Ishikawa (cell line): ENCODE measurements at regions not wholly inside any gene's neighbourhood (a gene's known extent, or its start where the extent isn't known, plus 50 kb on each side); places are given as distances from the start of the nearest gene placed in this dataset.

ENCODE experiments used
- CEBPB ChIP-seq: IDR thresholded peaks from 2 replicates; pipeline ENCODE4 v1.6.1; 2012
- CREB1 ChIP-seq: IDR thresholded peaks from 2 replicates; pipeline ENCODE4 v1.6.1; 2012; ENCODE audit warnings: low read depth
- EGR1 ChIP-seq: IDR thresholded peaks from 2 replicates; pipeline ENCODE4 v1.6.1; 2012
- EP300 ChIP-seq: IDR thresholded peaks from 2 replicates; pipeline ENCODE4 v1.6.1; 2012; ENCODE audit warnings: borderline replicate concordance
- FOXM1 ChIP-seq: IDR thresholded peaks from 2 replicates; pipeline ENCODE4 v1.6.1; 2012; ENCODE audit warnings: low read depth, borderline replicate concordance
- NFIC ChIP-seq: IDR thresholded peaks from 2 replicates; pipeline ENCODE4 v1.6.1; 2012
- RAD21 ChIP-seq: IDR thresholded peaks from 2 replicates; pipeline ENCODE4 v1.6.1; 2012; ENCODE audit warnings: low read depth
- TAF1 ChIP-seq: IDR thresholded peaks from 2 replicates; pipeline ENCODE4 v1.6.1; 2012; ENCODE audit warnings: low read depth, mild to moderate bottlenecking
- TCF12 ChIP-seq: IDR thresholded peaks from 2 replicates; pipeline ENCODE4 v1.6.1; 2012; ENCODE audit warnings: low read depth
- TEAD4 ChIP-seq: IDR thresholded peaks from 2 replicates; pipeline ENCODE4 v1.6.1; 2012
- USF1 ChIP-seq: IDR thresholded peaks from 2 replicates; pipeline ENCODE4 v1.6.1; 2012
- YY1 ChIP-seq: IDR thresholded peaks from 2 replicates; pipeline ENCODE4 v1.6.1; 2012; ENCODE audit warnings: low read depth
- ZBTB7A ChIP-seq: IDR thresholded peaks from 2 replicates; pipeline ENCODE4 v1.6.1; 2012; ENCODE audit warnings: low read depth
- TF ChIP-seq, protein P1 (sequence below): IDR thresholded peaks from 2 replicates; pipeline ENCODE4 v1.6.1; 2012; ENCODE audit warnings: low read depth, mild to moderate bottlenecking
- TF ChIP-seq, protein P2 (sequence below): IDR thresholded peaks from 2 replicates; pipeline ENCODE4 v1.6.1; 2012

GRCh38 chr2:77866661-77867060, 344.5 kb upstream of the LRRTM4 start:
- no peak for TF ChIP-seq FOXM1
- TF ChIP-seq, protein P1, sequence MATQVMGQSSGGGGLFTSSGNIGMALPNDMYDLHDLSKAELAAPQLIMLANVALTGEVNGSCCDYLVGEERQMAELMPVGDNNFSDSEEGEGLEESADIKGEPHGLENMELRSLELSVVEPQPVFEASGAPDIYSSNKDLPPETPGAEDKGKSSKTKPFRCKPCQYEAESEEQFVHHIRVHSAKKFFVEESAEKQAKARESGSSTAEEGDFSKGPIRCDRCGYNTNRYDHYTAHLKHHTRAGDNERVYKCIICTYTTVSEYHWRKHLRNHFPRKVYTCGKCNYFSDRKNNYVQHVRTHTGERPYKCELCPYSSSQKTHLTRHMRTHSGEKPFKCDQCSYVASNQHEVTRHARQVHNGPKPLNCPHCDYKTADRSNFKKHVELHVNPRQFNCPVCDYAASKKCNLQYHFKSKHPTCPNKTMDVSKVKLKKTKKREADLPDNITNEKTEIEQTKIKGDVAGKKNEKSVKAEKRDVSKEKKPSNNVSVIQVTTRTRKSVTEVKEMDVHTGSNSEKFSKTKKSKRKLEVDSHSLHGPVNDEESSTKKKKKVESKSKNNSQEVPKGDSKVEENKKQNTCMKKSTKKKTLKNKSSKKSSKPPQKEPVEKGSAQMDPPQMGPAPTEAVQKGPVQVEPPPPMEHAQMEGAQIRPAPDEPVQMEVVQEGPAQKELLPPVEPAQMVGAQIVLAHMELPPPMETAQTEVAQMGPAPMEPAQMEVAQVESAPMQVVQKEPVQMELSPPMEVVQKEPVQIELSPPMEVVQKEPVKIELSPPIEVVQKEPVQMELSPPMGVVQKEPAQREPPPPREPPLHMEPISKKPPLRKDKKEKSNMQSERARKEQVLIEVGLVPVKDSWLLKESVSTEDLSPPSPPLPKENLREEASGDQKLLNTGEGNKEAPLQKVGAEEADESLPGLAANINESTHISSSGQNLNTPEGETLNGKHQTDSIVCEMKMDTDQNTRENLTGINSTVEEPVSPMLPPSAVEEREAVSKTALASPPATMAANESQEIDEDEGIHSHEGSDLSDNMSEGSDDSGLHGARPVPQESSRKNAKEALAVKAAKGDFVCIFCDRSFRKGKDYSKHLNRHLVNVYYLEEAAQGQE, result no peak
- no peak for TF ChIP-seq TCF12
- TF ChIP-seq RAD21, result no peak
- TF ChIP-seq ZBTB7A, result no peak
- no peak for TF ChIP-seq YY1
- no peak for TF ChIP-seq CREB1
- TF ChIP-seq EP300, result no peak
- TF ChIP-seq USF1, result no peak
- no peak for TF ChIP-seq TEAD4
- no peak for TF ChIP-seq EGR1
- TF ChIP-seq, protein P2, sequence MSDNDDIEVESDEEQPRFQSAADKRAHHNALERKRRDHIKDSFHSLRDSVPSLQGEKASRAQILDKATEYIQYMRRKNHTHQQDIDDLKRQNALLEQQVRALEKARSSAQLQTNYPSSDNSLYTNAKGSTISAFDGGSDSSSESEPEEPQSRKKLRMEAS, result no peak

DNA sequence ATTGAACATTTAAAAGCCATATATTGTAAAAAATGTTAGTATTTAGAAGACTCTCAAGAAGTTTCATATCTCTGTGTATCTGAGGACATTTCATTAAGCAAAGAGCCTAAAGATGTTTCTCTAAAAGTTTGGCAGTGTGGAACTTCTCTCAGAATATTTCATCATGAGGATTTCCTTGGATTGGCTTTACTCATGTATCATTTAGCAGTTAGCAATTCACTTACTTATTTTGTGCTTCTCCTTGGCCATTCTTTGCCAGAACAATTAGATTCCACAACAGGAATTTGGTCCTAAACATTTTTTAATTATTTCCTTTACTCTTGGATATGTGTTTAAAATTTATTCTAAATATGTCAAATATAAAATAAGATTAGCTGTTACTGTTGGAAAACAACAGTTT, 345.0 kb upstream of the LRRTM4 start:
- no peak for TF ChIP-seq USF1
- TF ChIP-seq RAD21, result no peak
- TF ChIP-seq EGR1, result no peak

- no peak for TF ChIP-seq TAF1
- TF ChIP-seq USF1, result no peak
- TF ChIP-seq TEAD4, result no peak
- TF ChIP-seq, protein P1, result no peak
- TF ChIP-seq RAD21, result no peak
- TF ChIP-seq EGR1, result no peak
These were observed 351.3 kb upstream of the LRRTM4 start for GRCh38 chr2:77873506-77873905.

- TF ChIP-seq EP300, result no peak
- TF ChIP-seq, protein P1, result no peak
- no peak for TF ChIP-seq CEBPB
- TF ChIP-seq ZBTB7A, result no peak
- no peak for TF ChIP-seq TEAD4
- TF ChIP-seq FOXM1, result no peak
These were observed 388.0 kb upstream of the LRRTM4 start for GRCh38 chr2:77910136-77910535.

DNA sequence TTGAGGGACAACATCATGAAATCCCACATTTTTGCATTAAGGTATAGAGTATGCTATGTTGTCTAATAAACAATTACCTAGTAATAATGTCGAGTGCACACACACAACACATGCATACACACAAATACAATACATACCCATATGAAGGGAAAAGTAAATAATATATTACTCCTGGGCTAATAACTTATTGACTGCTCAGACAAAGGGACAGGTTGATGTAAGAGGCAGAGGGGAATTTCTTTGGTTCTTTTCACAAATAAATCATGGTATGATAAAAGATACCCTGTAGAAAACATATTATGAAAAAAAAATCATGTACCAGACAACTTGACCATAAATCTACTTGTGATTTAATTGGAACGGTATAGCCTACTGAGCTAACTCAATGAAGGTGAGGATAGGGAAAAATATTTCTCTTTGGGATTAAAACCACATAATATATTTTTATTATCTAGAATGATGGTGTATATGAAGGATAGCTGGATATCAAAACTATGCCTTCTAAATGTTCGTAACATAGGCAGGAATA, 398.7 kb upstream of the LRRTM4 start:
- no peak for TF ChIP-seq TCF12
- no peak for TF ChIP-seq FOXM1
- TF ChIP-seq RAD21, result no peak
- TF ChIP-seq ZBTB7A, result no peak
- no peak for TF ChIP-seq USF1
- TF ChIP-seq, protein P1, result no peak
- no peak for TF ChIP-seq EP300
- no peak for TF ChIP-seq NFIC
- no peak for TF ChIP-seq TEAD4
- no peak for TF ChIP-seq TAF1
- TF ChIP-seq YY1, result no peak
- TF ChIP-seq, protein P2, result no peak
- TF ChIP-seq CREB1, result no peak
- no peak for TF ChIP-seq EGR1
- no peak for TF ChIP-seq CEBPB
